Fibroblast of lung (primary cell): ENCODE measurements at regions not wholly inside any gene's neighbourhood (a gene's known extent, or its start where the extent isn't known, plus 50 kb on each side); places are given as distances from the start of the nearest gene placed in this dataset.

Experiments
- EZH2 ChIP-seq: IDR thresholded peaks from 2 replicates; pipeline ENCODE4 v1.5.1; 2012; ENCODE audit warnings: low read length, control low read depth, mild to moderate bottlenecking; ENCODE audit errors: missing control alignments
- TF ChIP-seq, protein P1 (sequence below), 2 donors: IDR thresholded peaks in 1 of 2; conservative IDR thresholded peaks in 1 of 2; 1 replicate in 1 of 2; 2 replicates in 1 of 2; pipeline ENCODE4 v1.5.1; 2011 to 2012; ENCODE audit warnings: low read length in 2 of 2, control low read depth in 1 of 2, inconsistent platforms in 1 of 2, low read depth in 1 of 2, mild to moderate bottlenecking in 1 of 2

DNA sequence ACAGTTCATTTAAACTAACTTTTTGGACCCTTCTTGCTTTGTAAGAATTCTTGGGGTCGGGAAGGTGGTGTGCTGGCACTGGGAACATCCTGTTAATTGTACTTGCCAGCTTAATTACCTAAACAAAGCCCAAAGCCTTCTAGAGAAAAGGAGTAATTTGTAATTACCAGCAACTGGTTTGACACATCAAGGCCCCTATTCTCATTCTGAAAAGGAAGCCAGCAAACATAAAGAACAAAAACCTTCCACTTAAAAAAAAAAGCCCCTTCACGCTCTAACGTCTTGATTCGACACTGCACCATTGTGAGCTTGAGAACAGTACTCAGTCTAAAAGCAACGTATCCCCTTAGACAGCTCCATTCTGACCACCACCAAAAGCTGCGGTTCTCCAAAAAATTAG lies 74.7 kb upstream of the RPH3AL start:
- TF ChIP-seq, protein P1, sequence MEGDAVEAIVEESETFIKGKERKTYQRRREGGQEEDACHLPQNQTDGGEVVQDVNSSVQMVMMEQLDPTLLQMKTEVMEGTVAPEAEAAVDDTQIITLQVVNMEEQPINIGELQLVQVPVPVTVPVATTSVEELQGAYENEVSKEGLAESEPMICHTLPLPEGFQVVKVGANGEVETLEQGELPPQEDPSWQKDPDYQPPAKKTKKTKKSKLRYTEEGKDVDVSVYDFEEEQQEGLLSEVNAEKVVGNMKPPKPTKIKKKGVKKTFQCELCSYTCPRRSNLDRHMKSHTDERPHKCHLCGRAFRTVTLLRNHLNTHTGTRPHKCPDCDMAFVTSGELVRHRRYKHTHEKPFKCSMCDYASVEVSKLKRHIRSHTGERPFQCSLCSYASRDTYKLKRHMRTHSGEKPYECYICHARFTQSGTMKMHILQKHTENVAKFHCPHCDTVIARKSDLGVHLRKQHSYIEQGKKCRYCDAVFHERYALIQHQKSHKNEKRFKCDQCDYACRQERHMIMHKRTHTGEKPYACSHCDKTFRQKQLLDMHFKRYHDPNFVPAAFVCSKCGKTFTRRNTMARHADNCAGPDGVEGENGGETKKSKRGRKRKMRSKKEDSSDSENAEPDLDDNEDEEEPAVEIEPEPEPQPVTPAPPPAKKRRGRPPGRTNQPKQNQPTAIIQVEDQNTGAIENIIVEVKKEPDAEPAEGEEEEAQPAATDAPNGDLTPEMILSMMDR (conservative IDR thresholded peaks at IDR 0.05 in 1 of 2, IDR thresholded peaks at IDR 0.05 in 1 of 2; ENCODE audit: low read depth in 1 of 2, low read length in 2 of 2), result no peak
- TF ChIP-seq EZH2, result no peak
